Neural cell (in vitro differentiated cells): ENCODE measurements at regions not wholly inside any gene's neighbourhood (a gene's known extent, or its start where the extent isn't known, plus 50 kb on each side); places are given as distances from the start of the nearest gene placed in this dataset.

Experiments
- CTCF ChIP-seq: fragments of 450-650 bp; IDR thresholded peaks from 2 replicates; pipeline ENCODE4 v1.5.1; 2014; ENCODE audit warnings: antibody characterized with exemption, mild to moderate bottlenecking, moderate library complexity; ENCODE audit not compliant: poor library complexity, severe bottlenecking
- MXI1 ChIP-seq: fragments of 450-650 bp; conservative IDR thresholded peaks from 2 replicates; pipeline ENCODE4 v1.6.1; 2014; ENCODE audit warnings: antibody characterized with exemption, mild to moderate bottlenecking; ENCODE audit not compliant: poor library complexity, severe bottlenecking

DNA sequence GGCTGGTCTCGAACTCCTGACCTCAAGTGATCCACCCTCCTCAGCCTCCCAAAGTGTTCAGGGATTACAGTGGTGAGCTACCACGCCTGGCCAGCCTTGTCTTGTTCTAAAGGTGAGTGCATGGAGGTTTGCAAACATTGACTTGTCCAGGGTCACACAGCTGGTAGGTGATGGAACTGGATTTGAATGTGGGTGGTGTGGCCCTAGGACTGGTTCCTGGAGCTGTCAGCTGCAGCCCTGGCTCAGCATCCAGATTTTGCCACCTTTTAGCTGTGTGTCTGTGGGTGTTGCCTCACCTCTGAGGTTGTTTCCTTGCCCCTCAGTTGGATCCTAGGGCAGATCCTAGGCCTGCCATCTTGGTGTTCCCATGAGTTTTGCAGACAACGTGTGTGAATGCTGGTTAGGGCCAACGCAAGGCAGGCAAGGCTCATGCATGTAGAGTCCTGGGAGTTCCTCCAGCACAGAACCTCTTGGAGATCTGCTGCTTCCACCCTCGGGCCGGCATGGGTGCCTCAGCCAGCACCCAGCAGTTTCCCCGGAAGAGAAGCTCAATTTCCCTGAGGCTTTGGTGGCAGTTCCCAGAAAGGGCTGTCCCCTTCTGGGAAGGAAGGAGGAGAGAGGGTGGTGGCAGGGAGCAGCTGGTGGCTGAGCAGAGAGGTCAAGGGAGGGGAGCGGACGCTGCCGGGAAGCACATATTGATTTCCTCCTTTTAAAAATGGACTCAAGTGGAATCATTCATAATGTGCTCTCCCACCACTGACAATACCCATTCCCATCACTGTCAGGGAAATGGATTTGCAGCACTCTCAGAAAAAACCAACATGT, 127.6 kb upstream of the HS6ST1 start:
- TF ChIP-seq MXI1 (no peak), CTCF (no peak)
